Erythroblast (primary cell): ENCODE measurements at regions not wholly inside any gene's neighbourhood (a gene's known extent, or its start where the extent isn't known, plus 50 kb on each side); places are given as distances from the start of the nearest gene placed in this dataset.

Experiments
- GATA1 ChIP-seq: IDR thresholded peaks from 2 replicates; pipeline ENCODE4 v1.6.1; 2011; ENCODE audit warnings: low read depth, mild to moderate bottlenecking, control low read depth, low read length, moderate library complexity
- POLR2A ChIP-seq: IDR thresholded peaks from 2 replicates; pipeline ENCODE4 v1.6.1; 2011; ENCODE audit warnings: mild to moderate bottlenecking, low read length

- TF ChIP-seq POLR2A (no peak), GATA1 (no peak)
These were observed 230.8 kb downstream of the DLEU7 start for GRCh38 chr13:50612717-50613116.
